ENCODE measurements at regions not wholly inside any gene's neighbourhood (a gene's known extent, or its start where the extent isn't known, plus 50 kb on each side); places are given as distances from the start of the nearest gene placed in this dataset.
"Not testable (repeated sequence)": the region's sequence is repeated elsewhere in the genome, so short reads cannot be mapped to it uniquely, and the experiment has no call there.

- not testable (repeated sequence) for TF ChIP-seq CTCF, POLR2A (IDR thresholded peaks at IDR 0.05)
Measured at GRCh38 chr7:153723892-153724291, 328.3 kb upstream of the DPP6 start.
